ENCODE measurements at regions not wholly inside any gene's neighbourhood (a gene's known extent, or its start where the extent isn't known, plus 50 kb on each side); places are given as distances from the start of the nearest gene placed in this dataset.

DNA sequence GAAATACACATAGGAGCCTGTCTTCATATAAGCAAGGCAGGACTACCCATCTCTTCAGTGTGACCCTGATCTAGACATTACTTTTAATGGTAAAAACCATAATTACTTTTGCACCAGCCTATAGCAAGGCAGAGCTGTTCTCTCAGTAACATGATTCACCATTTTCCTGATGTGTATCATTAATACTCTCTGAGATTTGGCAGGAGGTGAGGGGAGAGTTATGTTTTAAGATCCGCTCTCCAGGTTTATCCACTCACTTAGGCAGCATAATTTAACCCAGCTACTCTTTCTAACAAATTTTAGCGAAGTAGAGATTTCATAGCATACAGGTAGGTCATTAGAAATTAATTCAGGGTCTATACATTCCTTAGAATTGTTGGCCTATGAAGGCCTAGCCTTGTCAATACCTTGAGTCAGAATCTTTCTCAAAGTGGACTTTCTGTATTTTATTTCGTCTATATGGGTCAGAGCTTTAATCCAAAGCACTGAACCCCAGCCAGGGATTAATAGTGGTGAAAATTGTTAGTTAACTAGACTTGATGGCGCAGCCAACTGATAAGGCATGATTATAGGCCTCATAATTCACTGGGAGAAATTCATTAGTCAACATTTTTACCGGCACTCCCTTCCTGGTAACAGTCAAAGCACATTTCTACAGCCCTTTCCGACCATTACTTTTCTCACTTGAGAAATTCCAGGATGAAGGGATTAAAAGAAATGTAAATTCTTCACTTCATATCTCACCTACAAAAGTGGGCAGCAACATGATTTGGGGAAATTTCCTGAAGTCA is 955.1 kb downstream of the DIAPH3 start:
- H3K4me3 Mint-ChIP-seq: no peak overlapping the region
- H3K36me3 Mint-ChIP-seq: no peaks in the 10 kb centered on the region
- DNase-seq: no peak
- Histone ChIP-seq H3K36me3 (ENCODE audit: control insufficient read depth in 2 of 2, extremely low read depth in 1 of 2, insufficient read depth in 1 of 2, low read length in 1 of 2) (no peaks in the 10 kb centered on the region), H3K4me1 (ENCODE audit: control insufficient read depth in 1 of 2, extremely low read depth in 1 of 2, insufficient read depth in 2 of 2, low read length in 2 of 2) (no peaks in the 10 kb centered on the region), H3K27ac (ENCODE audit: low read length) (no peak overlapping the region), H3K4me3 (ENCODE audit: control insufficient read depth in 1 of 2, extremely low read depth in 1 of 2, low read length in 1 of 2) (no peak overlapping the region), H3K27me3 (replicated peaks in 1 of 2; ENCODE audit: control insufficient read depth in 2 of 2, extremely low read depth in 1 of 2, insufficient read depth in 2 of 2, low read length in 1 of 2) (no peaks in the 10 kb centered on the region), H3K9me3 (no peaks in the 10 kb centered on the region)
- no peak overlapping the region for H3K27ac Mint-ChIP-seq
- no peak for ATAC-seq (replicated peaks in 1 of 4)
- peaks cover 0 to under 1% (median 0%) of the 10 kb centered on the region in 3 donors for H3K9me3 Mint-ChIP-seq
- WGBS (ENCODE audit: insufficient coverage): no CpG with 5 or more reads among the region's 6 CpGs
- ChIA-PET POLR2A (no interaction called here), CTCF (no interaction called here)
- no peaks in the 10 kb centered on the region for H3K4me1 Mint-ChIP-seq
- peaks cover 0 to 6% of the 10 kb centered on the region in 2 donors for H3K27me3 Mint-ChIP-seq

- no peak for DNase-seq
- no peaks in the 10 kb centered on the region for H3K4me1 Mint-ChIP-seq
- ATAC-seq (replicated peaks in 1 of 4): no peak
- H3K27me3 ChIP-seq (replicated peaks in 1 of 2; ENCODE audit: control insufficient read depth in 2 of 2, extremely low read depth in 1 of 2, insufficient read depth in 2 of 2, low read length in 1 of 2): no peaks in the 10 kb centered on the region
- peaks cover 0 to 6% of the 10 kb centered on the region in 2 donors for H3K27me3 Mint-ChIP-seq
- no peaks in the 10 kb centered on the region for H3K9me3 ChIP-seq
- no peaks in the 10 kb centered on the region for H3K36me3 Mint-ChIP-seq
- no peak overlapping the region for H3K27ac Mint-ChIP-seq
- no peak overlapping the region for H3K27ac ChIP-seq (ENCODE audit: low read length)
- no peaks in the 10 kb centered on the region for H3K36me3 ChIP-seq (ENCODE audit: control insufficient read depth in 2 of 2, extremely low read depth in 1 of 2, insufficient read depth in 1 of 2, low read length in 1 of 2)
- ChIA-PET CTCF (no interaction called here), POLR2A (no interaction called here)
- 60% methylated on average over 1 of the region's 1 CpG for WGBS (ENCODE audit: insufficient coverage)
- H3K4me1 ChIP-seq (ENCODE audit: control insufficient read depth in 1 of 2, extremely low read depth in 1 of 2, insufficient read depth in 2 of 2, low read length in 2 of 2): no peaks in the 10 kb centered on the region
- H3K9me3 Mint-ChIP-seq: no peaks in the 10 kb centered on the region
- H3K4me3 ChIP-seq (ENCODE audit: control insufficient read depth in 1 of 2, extremely low read depth in 1 of 2, low read length in 1 of 2): no peak overlapping the region
- H3K4me3 Mint-ChIP-seq: no peak overlapping the region
These were observed 953.2 kb downstream of the DIAPH3 start for GRCh38 chr13:59210543-59210942.

DNA sequence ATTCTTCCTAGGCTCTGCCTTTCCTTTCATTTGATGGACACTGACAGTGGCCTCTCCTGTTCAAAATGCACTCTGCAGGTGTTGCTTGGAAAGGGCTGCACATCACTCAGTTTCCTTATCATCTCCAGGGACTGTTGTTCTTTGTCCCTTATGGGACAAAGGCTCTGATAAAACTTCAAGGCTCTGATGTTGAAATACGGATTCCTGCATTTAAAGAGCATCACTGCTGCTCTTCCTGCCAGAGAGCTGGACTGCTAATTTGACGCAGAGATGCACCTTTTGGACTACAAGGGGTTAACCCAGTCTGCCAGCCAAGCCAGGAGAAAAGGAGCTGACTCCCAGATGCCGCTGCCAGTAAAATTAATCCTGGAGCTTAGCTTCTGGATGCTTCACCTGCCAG is 952.1 kb downstream of the DIAPH3 start:
- DNase-seq: no peak
- H3K4me3 Mint-ChIP-seq: no peak overlapping the region

GRCh38 chr13:59229401-59229800 is 934.3 kb downstream of the DIAPH3 start:
- Mint-ChIP-seq H3K36me3 (no peaks in the 10 kb centered on the region), H3K27ac (no peak overlapping the region), H3K4me1 (no peaks in the 10 kb centered on the region), H3K27me3 (no peaks in the 10 kb centered on the region), H3K4me3 (no peak overlapping the region), H3K9me3 (peaks cover 0 to 16% (median 0%) of the 10 kb centered on the region in 3 donors)
- Histone ChIP-seq H3K36me3 (ENCODE audit: control insufficient read depth in 2 of 2, extremely low read depth in 1 of 2, insufficient read depth in 1 of 2, low read length in 1 of 2) (no peaks in the 10 kb centered on the region), H3K4me1 (ENCODE audit: control insufficient read depth in 1 of 2, extremely low read depth in 1 of 2, insufficient read depth in 2 of 2, low read length in 2 of 2) (no peaks in the 10 kb centered on the region), H3K4me3 (ENCODE audit: control insufficient read depth in 1 of 2, extremely low read depth in 1 of 2, low read length in 1 of 2) (no peak overlapping the region), H3K27ac (ENCODE audit: low read length) (no peak overlapping the region), H3K27me3 (replicated peaks in 1 of 2; ENCODE audit: control insufficient read depth in 2 of 2, extremely low read depth in 1 of 2, insufficient read depth in 2 of 2, low read length in 1 of 2) (no peaks in the 10 kb centered on the region), H3K9me3 (no peaks in the 10 kb centered on the region)
- ATAC-seq (replicated peaks in 1 of 4): no peak
- DNase-seq: no peak
- ChIA-PET POLR2A (no interaction called here), CTCF (no interaction called here)
- no CpG with 5 or more reads among the region's 3 CpGs for WGBS (ENCODE audit: insufficient coverage)

More for the DNA sequence above, 952.1 kb downstream of the DIAPH3 start:
- no peaks in the 10 kb centered on the region for H3K4me1 Mint-ChIP-seq
- CTCF ChIA-PET: no interaction called here
- WGBS (ENCODE audit: insufficient coverage): 65% methylated on average over 3 of the region's 3 CpGs
- peaks cover 0 to 11% of the 10 kb centered on the region in 2 donors for H3K27me3 Mint-ChIP-seq
- ATAC-seq (replicated peaks in 1 of 4): no peak
- no peaks in the 10 kb centered on the region for H3K9me3 ChIP-seq
- POLR2A ChIA-PET: no interaction called here
- H3K27ac Mint-ChIP-seq: no peak overlapping the region
- H3K36me3 Mint-ChIP-seq: no peaks in the 10 kb centered on the region
- H3K9me3 Mint-ChIP-seq: no peaks in the 10 kb centered on the region
- H3K27me3 ChIP-seq (replicated peaks in 1 of 2; ENCODE audit: control insufficient read depth in 2 of 2, extremely low read depth in 1 of 2, insufficient read depth in 2 of 2, low read length in 1 of 2): no peaks in the 10 kb centered on the region
- H3K27ac ChIP-seq (ENCODE audit: low read length): no peak overlapping the region
- no peaks in the 10 kb centered on the region for H3K4me1 ChIP-seq (ENCODE audit: control insufficient read depth in 1 of 2, extremely low read depth in 1 of 2, insufficient read depth in 2 of 2, low read length in 2 of 2)
- no peak overlapping the region for H3K4me3 ChIP-seq (ENCODE audit: control insufficient read depth in 1 of 2, extremely low read depth in 1 of 2, low read length in 1 of 2)
- no peaks in the 10 kb centered on the region for H3K36me3 ChIP-seq (ENCODE audit: control insufficient read depth in 2 of 2, extremely low read depth in 1 of 2, insufficient read depth in 1 of 2, low read length in 1 of 2)

DNA sequence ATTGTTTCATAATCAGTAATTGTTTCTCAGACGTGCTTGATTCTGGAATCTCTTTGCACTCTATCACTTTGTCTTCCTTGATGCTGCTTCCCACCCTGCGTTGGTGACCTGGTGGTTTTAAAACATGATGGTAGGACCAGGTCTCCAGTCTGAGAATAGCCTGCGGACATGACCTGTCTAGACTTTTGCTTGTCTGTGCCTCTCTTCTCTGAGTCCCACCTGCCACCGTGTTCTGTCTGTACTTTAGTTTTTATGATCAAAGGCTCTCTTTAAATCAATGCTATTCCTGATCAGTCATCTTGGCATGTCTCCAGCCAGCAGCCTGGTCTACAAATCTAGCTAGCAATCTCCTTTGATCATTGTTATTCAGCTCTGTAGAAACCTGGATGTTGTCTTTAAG is 933.9 kb downstream of the DIAPH3 start:
- Histone ChIP-seq H3K36me3 (ENCODE audit: control insufficient read depth in 2 of 2, extremely low read depth in 1 of 2, insufficient read depth in 1 of 2, low read length in 1 of 2) (no peaks in the 10 kb centered on the region), H3K9me3 (no peaks in the 10 kb centered on the region), H3K27ac (ENCODE audit: low read length) (no peak overlapping the region), H3K27me3 (replicated peaks in 1 of 2; ENCODE audit: control insufficient read depth in 2 of 2, extremely low read depth in 1 of 2, insufficient read depth in 2 of 2, low read length in 1 of 2) (no peaks in the 10 kb centered on the region), H3K4me3 (ENCODE audit: control insufficient read depth in 1 of 2, extremely low read depth in 1 of 2, low read length in 1 of 2) (no peak overlapping the region), H3K4me1 (ENCODE audit: control insufficient read depth in 1 of 2, extremely low read depth in 1 of 2, insufficient read depth in 2 of 2, low read length in 2 of 2) (no peaks in the 10 kb centered on the region)
- H3K4me1 Mint-ChIP-seq: no peaks in the 10 kb centered on the region
- H3K4me3 Mint-ChIP-seq: no peak overlapping the region
- H3K9me3 Mint-ChIP-seq: peaks cover 0 to 16% (median 0%) of the 10 kb centered on the region in 3 donors
- H3K27me3 Mint-ChIP-seq: no peaks in the 10 kb centered on the region
- POLR2A ChIA-PET: no interaction called here
- WGBS (ENCODE audit: insufficient coverage): 56% methylated on average over 2 of the region's 4 CpGs
- H3K27ac Mint-ChIP-seq: no peak overlapping the region
- no peaks in the 10 kb centered on the region for H3K36me3 Mint-ChIP-seq
- CTCF ChIA-PET: no interaction called here
- ATAC-seq (replicated peaks in 1 of 4): no peak
- no peak for DNase-seq

DNA sequence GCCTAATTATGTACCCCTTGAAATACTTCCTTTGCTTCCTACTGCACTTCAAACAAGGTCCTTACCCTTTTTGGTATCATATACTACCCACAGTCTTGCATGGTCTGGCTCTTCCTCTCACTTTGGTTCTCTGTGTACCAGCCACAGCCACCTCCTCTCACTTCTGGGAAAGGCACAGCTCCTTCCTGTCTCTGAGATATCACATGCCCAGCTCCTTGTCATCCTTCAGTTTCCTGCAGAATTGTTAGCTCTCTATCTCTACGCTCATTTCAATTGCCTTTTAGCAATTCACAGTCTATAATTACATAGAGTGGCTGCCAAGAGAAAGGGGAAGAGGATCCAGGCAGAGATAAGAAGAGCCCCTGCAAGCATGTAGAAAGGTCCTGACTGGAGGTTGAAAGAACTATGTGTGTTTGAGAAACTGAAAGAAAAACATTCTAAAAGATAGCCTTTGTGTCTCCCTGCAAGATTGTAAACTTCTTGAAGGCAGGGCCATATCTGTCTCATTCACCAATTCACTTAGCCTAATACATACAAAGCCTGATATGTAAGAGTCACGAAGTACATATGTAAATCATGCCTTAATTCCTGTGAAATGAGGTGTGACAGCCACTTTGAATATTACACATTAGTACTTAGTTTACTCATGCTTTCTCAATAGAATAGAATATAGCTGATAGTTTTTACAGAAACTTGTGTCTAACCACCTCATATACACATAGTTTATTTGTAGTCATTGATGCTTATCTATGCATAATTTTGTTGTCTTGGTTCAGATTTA is 933.1 kb downstream of the DIAPH3 start:
- ATAC-seq (replicated peaks in 1 of 4) (no peak), DNase-seq (no peak)
- H3K36me3 ChIP-seq (ENCODE audit: control insufficient read depth in 2 of 2, extremely low read depth in 1 of 2, insufficient read depth in 1 of 2, low read length in 1 of 2): no peaks in the 10 kb centered on the region
- no CpG with 5 or more reads among the region's 2 CpGs for WGBS (ENCODE audit: insufficient coverage)
- Mint-ChIP-seq H3K4me3 (no peak overlapping the region), H3K36me3 (no peaks in the 10 kb centered on the region), H3K4me1 (no peaks in the 10 kb centered on the region), H3K27ac (no peak overlapping the region), H3K27me3 (no peaks in the 10 kb centered on the region), H3K9me3 (peaks cover 0 to 8% (median 0%) of the 10 kb centered on the region in 3 donors)
- no peaks in the 10 kb centered on the region for H3K4me1 ChIP-seq (ENCODE audit: control insufficient read depth in 1 of 2, extremely low read depth in 1 of 2, insufficient read depth in 2 of 2, low read length in 2 of 2)
- no peaks in the 10 kb centered on the region for H3K27me3 ChIP-seq (replicated peaks in 1 of 2; ENCODE audit: control insufficient read depth in 2 of 2, extremely low read depth in 1 of 2, insufficient read depth in 2 of 2, low read length in 1 of 2)
- no peak overlapping the region for H3K4me3 ChIP-seq (ENCODE audit: control insufficient read depth in 1 of 2, extremely low read depth in 1 of 2, low read length in 1 of 2)
- no peak overlapping the region for H3K27ac ChIP-seq (ENCODE audit: low read length)
- CTCF ChIA-PET: no interaction called here
- no peaks in the 10 kb centered on the region for H3K9me3 ChIP-seq
- POLR2A ChIA-PET: no interaction called here

Data from T-cell (primary cell).